Activated T-helper 17 cell treated with anti-CD3 and anti-CD28 coated beads, Interleukin-2, amount 50 U/mL, for 72 hours (primary cell): ENCODE measurements at regions not wholly inside any gene's neighbourhood (a gene's known extent, or its start where the extent isn't known, plus 50 kb on each side); places are given as distances from the start of the nearest gene placed in this dataset.
"Not testable (repeated sequence)": the region's sequence is repeated elsewhere in the genome, so short reads cannot be mapped to it uniquely, and the experiment has no call there.

Experiments used
- ATAC-seq: fragments of 150-1000 bp; cut with Tn5 transposase; replicated peaks from 2 replicates; pipeline ENCODE4 v1.10.0; 2021; ENCODE audit warnings: mild to moderate bottlenecking, moderate library complexity
- H3K27ac Mint-ChIP-seq: one replicate; pipeline ENCODE4 v1.8.0; 2022; ENCODE audit warnings: mixed read lengths
- H3K27me3 Mint-ChIP-seq: one replicate; pipeline ENCODE4 v1.8.0; 2022; ENCODE audit warnings: mixed read lengths
- H3K36me3 Mint-ChIP-seq: one replicate; pipeline ENCODE4 v1.8.0; 2022; ENCODE audit warnings: low read depth, mild to moderate bottlenecking, mixed read lengths
- H3K4me1 Mint-ChIP-seq: one replicate; pipeline ENCODE4 v1.8.0; 2022; ENCODE audit warnings: mixed read lengths
- H3K4me3 Mint-ChIP-seq: one replicate; pipeline ENCODE4 v1.8.0; 2022; ENCODE audit warnings: mild to moderate bottlenecking, mixed read lengths
- H3K9me3 Mint-ChIP-seq: one replicate; pipeline ENCODE4 v1.8.0; 2022; ENCODE audit warnings: mixed read lengths

- no peak overlapping the region for H3K4me3 Mint-ChIP-seq
- peaks cover 15% of the 10 kb centered on the region for H3K9me3 Mint-ChIP-seq
- H3K4me1 Mint-ChIP-seq: no peaks in the 10 kb centered on the region
- no peak for ATAC-seq
- H3K27ac Mint-ChIP-seq: no peak overlapping the region
- no peaks in the 10 kb centered on the region for H3K27me3 Mint-ChIP-seq
- no peaks in the 10 kb centered on the region for H3K36me3 Mint-ChIP-seq
Measured at GRCh38 chr3:6425289-6425820, 435.6 kb upstream of the GRM7 start.

GRCh38 chr3:6428276-6428675 lies 432.6 kb upstream of the GRM7 start:
- ATAC-seq, H3K4me1 Mint-ChIP-seq, H3K27me3 Mint-ChIP-seq, H3K27ac Mint-ChIP-seq, H3K4me3 Mint-ChIP-seq, H3K36me3 Mint-ChIP-seq: not testable (repeated sequence)
- H3K9me3 Mint-ChIP-seq: peaks cover 19% of the 10 kb centered on the region

- ATAC-seq: no peak
Measured at GRCh38 chr3:6435951-6436350, 425.0 kb upstream of the GRM7 start.

GRCh38 chr3:6437631-6438030 lies 423.3 kb upstream of the GRM7 start:
- H3K4me3 Mint-ChIP-seq: no peak overlapping the region
- no peaks in the 10 kb centered on the region for H3K27me3 Mint-ChIP-seq
- H3K4me1 Mint-ChIP-seq: no peaks in the 10 kb centered on the region
- no peak for ATAC-seq
- peaks cover 18% of the 10 kb centered on the region for H3K9me3 Mint-ChIP-seq
- H3K27ac Mint-ChIP-seq: no peak overlapping the region
- H3K36me3 Mint-ChIP-seq: no peaks in the 10 kb centered on the region

More at GRCh38 chr3:6435951-6436350, 425.0 kb upstream of the GRM7 start:
- Mint-ChIP-seq H3K27ac (no peak overlapping the region), H3K9me3 (peaks cover 18% of the 10 kb centered on the region), H3K36me3 (no peaks in the 10 kb centered on the region), H3K27me3 (no peaks in the 10 kb centered on the region), H3K4me3 (no peak overlapping the region), H3K4me1 (no peaks in the 10 kb centered on the region)

GRCh38 chr3:6438031-6438430 lies 422.9 kb upstream of the GRM7 start:
- H3K4me1 Mint-ChIP-seq: no peaks in the 10 kb centered on the region
- no peak for ATAC-seq

GRCh38 chr3:6439226-6439625 lies 421.7 kb upstream of the GRM7 start:
- Mint-ChIP-seq H3K4me3 (no peak overlapping the region), H3K9me3 (peaks cover 22% of the 10 kb centered on the region), H3K27ac (no peak overlapping the region), H3K36me3 (no peaks in the 10 kb centered on the region), H3K27me3 (no peaks in the 10 kb centered on the region), H3K4me1 (no peaks in the 10 kb centered on the region)
- no peak for ATAC-seq

More at GRCh38 chr3:6438031-6438430, 422.9 kb upstream of the GRM7 start:
- no peak overlapping the region for H3K4me3 Mint-ChIP-seq
- no peaks in the 10 kb centered on the region for H3K36me3 Mint-ChIP-seq
- H3K27me3 Mint-ChIP-seq: no peaks in the 10 kb centered on the region
- H3K9me3 Mint-ChIP-seq: peaks cover 18% of the 10 kb centered on the region
- H3K27ac Mint-ChIP-seq: no peak overlapping the region

- Mint-ChIP-seq H3K36me3 (no peaks in the 10 kb centered on the region), H3K27ac (no peak overlapping the region), H3K4me1 (no peaks in the 10 kb centered on the region), H3K4me3 (no peak overlapping the region), H3K27me3 (no peaks in the 10 kb centered on the region), H3K9me3 (peaks cover 27% of the 10 kb centered on the region)
- ATAC-seq: no peak
Measured at GRCh38 chr3:6439824-6440223, 421.1 kb upstream of the GRM7 start.

- H3K4me1 Mint-ChIP-seq: no peaks in the 10 kb centered on the region
- no peak overlapping the region for H3K27ac Mint-ChIP-seq
- no peak for ATAC-seq
- H3K9me3 Mint-ChIP-seq: peaks cover 17% of the 10 kb centered on the region
- no peak overlapping the region for H3K4me3 Mint-ChIP-seq
- no peaks in the 10 kb centered on the region for H3K36me3 Mint-ChIP-seq
- no peaks in the 10 kb centered on the region for H3K27me3 Mint-ChIP-seq
Measured at GRCh38 chr3:6444888-6445658, 415.8 kb upstream of the GRM7 start.

- ATAC-seq: no peak
- Mint-ChIP-seq H3K27ac (no peak overlapping the region), H3K4me3 (no peak overlapping the region), H3K36me3 (no peaks in the 10 kb centered on the region), H3K27me3 (no peaks in the 10 kb centered on the region), H3K4me1 (no peaks in the 10 kb centered on the region), H3K9me3 (peaks cover 12% of the 10 kb centered on the region)
Measured at GRCh38 chr3:6447166-6447801, 413.6 kb upstream of the GRM7 start.

- no peaks in the 10 kb centered on the region for H3K27me3 Mint-ChIP-seq
- no peak overlapping the region for H3K4me3 Mint-ChIP-seq
- H3K4me1 Mint-ChIP-seq: no peaks in the 10 kb centered on the region
- peaks cover 15% of the 10 kb centered on the region for H3K9me3 Mint-ChIP-seq
- H3K36me3 Mint-ChIP-seq: no peaks in the 10 kb centered on the region
- no peak overlapping the region for H3K27ac Mint-ChIP-seq
- no peak for ATAC-seq
Measured at GRCh38 chr3:6448011-6448410, 412.9 kb upstream of the GRM7 start.

GRCh38 chr3:6449099-6449498 lies 411.8 kb upstream of the GRM7 start:
- H3K36me3 Mint-ChIP-seq: no peaks in the 10 kb centered on the region
- H3K27ac Mint-ChIP-seq: no peak overlapping the region
- peaks cover 12% of the 10 kb centered on the region for H3K9me3 Mint-ChIP-seq
- no peaks in the 10 kb centered on the region for H3K4me1 Mint-ChIP-seq
- no peaks in the 10 kb centered on the region for H3K27me3 Mint-ChIP-seq
- no peak overlapping the region for H3K4me3 Mint-ChIP-seq
- no peak for ATAC-seq

GRCh38 chr3:6452974-6453373 lies 407.9 kb upstream of the GRM7 start:
- Mint-ChIP-seq H3K27me3 (no peaks in the 10 kb centered on the region), H3K27ac (no peak overlapping the region), H3K4me3 (no peak overlapping the region), H3K9me3 (peaks cover 3% of the 10 kb centered on the region), H3K36me3 (no peaks in the 10 kb centered on the region), H3K4me1 (no peaks in the 10 kb centered on the region)
- ATAC-seq: no peak

GRCh38 chr3:6455031-6455430 lies 405.9 kb upstream of the GRM7 start:
- Mint-ChIP-seq H3K36me3 (no peaks in the 10 kb centered on the region), H3K9me3 (peaks cover 3% of the 10 kb centered on the region), H3K4me3 (no peak overlapping the region), H3K4me1 (no peaks in the 10 kb centered on the region), H3K27me3 (no peaks in the 10 kb centered on the region), H3K27ac (no peak overlapping the region)
- ATAC-seq: no peak

GRCh38 chr3:6467186-6467585 lies 393.7 kb upstream of the GRM7 start:
- no peak for ATAC-seq
- Mint-ChIP-seq H3K4me1 (no peaks in the 10 kb centered on the region), H3K4me3 (no peak overlapping the region), H3K9me3 (peaks cover 9% of the 10 kb centered on the region), H3K27me3 (no peaks in the 10 kb centered on the region), H3K27ac (no peak overlapping the region), H3K36me3 (no peaks in the 10 kb centered on the region)

- H3K27me3 Mint-ChIP-seq: no peaks in the 10 kb centered on the region
- no peak overlapping the region for H3K4me3 Mint-ChIP-seq
- H3K27ac Mint-ChIP-seq: no peak overlapping the region
- H3K4me1 Mint-ChIP-seq: no peaks in the 10 kb centered on the region
- ATAC-seq: no peak
- no peaks in the 10 kb centered on the region for H3K9me3 Mint-ChIP-seq
- H3K36me3 Mint-ChIP-seq: no peaks in the 10 kb centered on the region
Measured at GRCh38 chr3:6468589-6468988, 392.3 kb upstream of the GRM7 start.
